Fibroblast of peridontal ligament (primary cell): ENCODE measurements at regions not wholly inside any gene's neighbourhood (a gene's known extent, or its start where the extent isn't known, plus 50 kb on each side); places are given as distances from the start of the nearest gene placed in this dataset.

Experiments
- DNase-seq: peaks from one replicate; pipeline ENCODE4 v3.0.0-alpha.2; 2010; ENCODE audit errors: extremely low read depth

DNA sequence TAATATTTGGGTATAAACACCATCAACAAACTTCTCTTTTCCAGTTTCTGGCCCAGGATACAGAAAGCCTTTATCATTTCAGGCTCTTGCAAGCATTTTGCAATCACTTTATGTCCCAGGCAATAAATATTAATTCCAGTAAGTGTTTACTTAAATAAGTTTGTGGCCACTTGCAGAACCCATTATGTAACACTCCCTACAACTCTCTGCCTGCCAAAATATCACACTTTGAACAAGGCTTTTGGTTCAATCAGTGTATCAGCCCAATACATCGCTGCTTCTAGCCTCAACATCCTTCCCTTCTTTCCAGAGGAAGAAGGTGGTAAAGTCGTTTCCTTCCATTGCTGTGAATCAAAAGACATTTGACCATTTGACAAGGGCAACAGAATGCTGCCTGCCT is 203.0 kb upstream of the USP25 start:
- DNase-seq = no peak

DNA sequence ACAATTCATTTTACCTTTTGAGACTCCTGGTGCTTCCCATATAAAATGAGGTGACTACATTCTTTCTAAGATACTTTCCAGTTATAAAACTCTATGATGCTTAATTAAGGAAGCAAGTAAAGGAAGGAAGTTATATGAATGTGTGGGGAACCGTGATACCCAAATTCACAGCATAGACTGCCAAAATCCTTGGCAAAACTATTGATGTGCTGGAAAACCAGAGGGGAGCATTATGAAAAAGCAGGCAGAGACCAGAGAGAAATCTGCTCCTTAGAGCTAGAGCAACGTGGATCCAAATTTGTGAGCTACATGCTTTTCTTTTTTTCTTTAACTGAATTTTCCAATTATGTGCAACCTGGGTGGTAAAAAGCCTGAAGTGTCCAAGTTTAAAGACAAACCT is 201.4 kb upstream of the USP25 start:
- no peak for DNase-seq

DNA sequence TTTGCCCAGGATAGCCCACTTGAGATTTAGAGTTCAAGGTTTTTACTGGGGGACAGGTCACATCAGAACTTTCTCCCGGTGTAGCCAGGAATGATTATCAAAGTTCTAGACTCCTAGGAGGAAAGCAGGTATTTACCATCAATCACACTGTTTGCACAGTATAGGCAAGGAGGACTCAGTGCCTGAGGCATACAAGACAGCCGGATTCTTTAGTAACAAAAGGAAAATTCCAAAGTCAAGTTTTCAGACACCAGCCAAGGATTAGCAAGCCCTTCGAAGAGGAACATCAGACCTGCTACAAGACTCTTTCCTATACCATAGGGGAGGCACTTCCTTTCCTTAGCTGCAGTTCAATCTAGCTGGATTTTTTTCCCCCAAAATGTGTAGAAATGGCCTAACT is 197.8 kb upstream of the USP25 start:
- no peak for DNase-seq

DNA sequence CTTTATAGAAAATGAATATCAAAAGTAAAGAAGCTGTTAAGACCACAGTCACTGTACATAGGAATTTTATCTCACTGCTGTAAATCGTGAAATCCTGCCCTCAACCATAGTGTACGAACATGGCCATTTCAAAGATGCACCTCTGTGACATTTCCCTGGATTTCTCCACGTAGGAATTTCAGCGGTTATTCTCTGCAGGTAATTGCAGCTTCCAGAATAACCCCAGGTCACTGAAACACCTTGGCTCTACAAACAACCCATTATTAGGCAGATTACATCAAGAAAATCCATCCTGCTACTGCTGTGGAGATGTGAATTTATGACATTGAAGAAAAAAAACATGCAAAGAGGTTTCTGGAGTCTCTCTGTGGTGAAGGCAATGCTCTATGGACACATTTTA is 196.2 kb upstream of the USP25 start:
- DNase-seq = no peak

DNA sequence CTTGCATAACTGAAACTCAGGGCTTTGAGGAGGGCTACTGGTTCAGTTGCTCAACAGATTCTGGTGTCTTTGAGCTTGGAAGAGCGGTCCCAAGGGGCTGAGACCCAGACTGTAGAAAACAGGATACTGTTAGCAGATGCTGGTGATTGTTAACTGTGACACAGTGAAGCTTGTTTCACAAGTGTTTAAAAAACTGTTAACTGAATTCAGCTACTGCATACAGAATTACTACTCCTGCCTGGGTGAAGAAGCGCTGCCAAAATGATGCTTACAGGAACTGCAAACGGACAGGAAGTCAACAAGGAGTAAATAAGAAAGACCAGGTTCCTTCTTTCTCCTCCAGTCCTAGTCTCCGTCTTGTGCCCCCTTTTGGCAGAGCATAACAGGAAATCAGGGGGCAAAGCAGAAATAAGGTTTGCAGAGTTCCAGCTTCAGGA is 195.3 kb upstream of the USP25 start:
- no peak for DNase-seq

DNA sequence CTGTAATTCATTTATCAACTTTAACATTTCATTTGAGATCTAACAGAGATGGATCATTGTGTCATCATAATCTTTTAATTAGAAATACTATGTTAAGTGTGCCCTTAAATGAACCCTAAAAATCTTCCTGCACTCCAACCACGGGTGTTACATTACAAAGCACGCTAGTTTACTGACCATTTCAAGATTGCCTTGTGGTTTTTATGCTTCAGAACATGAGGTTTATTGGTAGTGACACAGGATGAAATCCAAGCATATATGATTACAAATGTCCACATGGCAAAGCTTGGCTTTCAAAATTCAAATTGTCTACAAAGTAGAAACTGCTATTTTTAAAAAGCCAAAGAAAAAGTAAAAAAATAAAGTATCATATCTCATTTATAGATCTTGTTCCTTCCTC is 190.4 kb upstream of the USP25 start:
- peak; percentile 9 for DNase-seq

DNA sequence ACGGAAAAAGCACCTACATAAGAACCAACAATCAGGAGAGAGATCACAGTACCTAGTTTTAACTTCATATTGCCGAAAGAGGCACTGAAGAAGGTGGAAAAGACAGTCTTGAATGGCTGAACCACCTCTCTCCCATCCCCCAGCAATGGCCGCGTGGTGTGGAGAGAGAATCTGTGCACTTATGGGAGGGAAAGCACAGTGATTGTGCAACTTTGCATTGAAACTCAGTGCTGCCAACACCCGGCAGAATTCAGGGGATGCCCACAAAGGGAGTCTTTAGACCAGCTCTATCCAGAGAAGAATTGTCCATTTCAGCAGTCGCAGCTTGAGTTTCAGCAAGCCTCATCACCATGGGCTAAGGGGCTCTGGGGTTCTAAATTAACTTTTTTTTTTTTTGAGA is 186.3 kb upstream of the USP25 start:
- no peak for DNase-seq

DNA sequence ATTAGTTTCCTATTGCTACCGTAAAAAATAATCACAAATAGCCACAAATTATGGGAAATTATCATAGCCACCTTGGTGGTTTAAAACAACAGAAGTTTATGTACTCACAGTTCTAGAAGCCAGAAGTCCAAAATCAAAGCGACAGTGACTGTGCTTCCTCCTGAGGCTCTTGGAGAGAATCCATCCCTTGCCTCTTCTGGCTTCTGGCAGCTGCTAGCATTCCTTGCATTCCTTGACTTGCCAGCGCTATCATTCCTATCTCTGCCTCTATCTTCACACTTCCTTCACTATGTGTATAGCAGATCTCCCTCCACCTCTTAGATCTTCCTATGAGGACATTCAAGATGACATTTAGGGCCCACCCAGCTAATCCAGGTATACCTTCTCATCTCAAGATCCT is 180.1 kb upstream of the USP25 start:
- DNase-seq = no peak

DNA sequence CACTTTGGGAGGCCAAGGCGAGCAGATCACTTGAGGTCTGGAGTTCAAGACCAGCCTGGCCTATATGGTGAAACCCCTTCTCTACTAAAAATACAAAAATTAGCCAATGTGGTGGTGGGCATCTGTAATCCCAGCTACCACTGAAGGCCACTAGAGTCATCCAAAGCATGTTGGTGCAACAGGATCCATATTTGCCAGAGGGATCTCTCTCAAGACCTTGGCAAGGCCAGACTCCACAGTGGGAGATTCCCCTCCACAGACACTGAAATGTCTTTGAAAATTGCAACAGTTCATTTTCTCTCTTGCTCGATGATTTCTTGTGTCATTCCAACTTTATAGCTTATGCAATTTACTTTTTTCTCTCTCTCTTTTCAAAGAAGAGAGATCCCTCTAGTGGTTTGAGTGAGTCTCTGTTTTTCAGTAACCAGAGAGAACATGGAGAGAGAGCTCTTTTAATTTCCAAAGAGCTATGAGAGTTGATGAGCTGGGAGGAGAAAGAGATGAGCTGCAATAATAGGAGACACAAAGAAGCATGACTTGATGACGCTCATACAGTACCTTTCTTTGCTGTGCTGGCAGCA is 176.8 kb upstream of the USP25 start:
- DNase-seq = peak; percentile 18

DNA sequence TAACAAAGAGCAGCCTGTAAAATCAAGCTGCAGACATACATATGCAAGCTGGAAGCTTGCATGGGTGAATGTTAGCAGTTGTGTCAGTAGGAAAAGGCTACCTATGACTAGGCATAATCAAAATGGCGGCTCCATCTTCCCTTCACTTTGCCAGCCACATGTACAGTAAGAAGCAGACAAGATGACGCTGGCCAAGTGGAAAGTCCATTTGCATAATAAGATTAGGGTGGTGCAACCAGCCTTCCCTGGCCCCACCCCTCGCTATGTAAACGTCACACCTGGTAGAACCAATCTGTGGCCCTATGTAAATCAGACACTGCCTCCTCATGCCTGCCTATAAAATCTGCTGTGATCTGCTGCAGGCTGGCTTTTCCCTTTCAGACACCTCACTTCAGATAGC is 171.9 kb upstream of the USP25 start:
- no peak for DNase-seq

DNA sequence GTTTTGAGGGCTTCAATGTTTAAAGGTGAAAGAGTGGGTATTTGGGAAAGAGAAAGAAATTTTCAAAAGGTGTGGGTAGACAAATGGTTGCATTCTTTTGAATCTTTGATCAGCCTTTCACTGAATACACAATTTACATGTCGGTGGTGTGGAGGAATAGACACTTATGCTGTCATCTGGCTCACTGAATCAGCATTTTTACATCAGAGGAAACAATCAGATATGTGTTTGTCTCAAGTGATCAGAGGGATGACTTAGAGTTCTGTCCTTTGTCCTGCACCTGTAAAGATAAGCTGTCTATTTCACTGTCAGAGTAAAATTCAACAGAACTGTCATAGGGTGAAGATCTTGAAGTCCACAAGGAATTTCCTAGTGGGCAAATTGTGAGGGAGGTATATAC is 170.9 kb upstream of the USP25 start:
- no peak for DNase-seq

DNA sequence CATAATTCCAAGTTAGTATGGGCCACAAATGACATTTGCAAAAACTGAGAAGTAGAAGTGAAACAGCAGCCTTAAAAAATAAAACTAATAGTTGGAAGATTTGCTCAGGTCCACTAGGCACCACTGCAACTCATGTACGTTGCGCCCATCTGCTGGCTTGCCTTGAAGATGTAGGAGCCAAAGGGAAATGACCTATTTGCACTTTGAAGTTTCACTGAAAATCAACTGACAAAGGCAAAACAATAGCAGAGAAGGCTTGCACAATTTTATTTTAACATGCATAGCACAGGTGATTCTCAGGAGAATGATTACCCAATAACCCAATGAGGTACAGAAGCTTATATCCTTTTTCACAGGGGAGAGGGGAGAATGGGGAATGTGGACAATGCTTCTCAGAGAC is 170.1 kb upstream of the USP25 start:
- no peak for DNase-seq

DNA sequence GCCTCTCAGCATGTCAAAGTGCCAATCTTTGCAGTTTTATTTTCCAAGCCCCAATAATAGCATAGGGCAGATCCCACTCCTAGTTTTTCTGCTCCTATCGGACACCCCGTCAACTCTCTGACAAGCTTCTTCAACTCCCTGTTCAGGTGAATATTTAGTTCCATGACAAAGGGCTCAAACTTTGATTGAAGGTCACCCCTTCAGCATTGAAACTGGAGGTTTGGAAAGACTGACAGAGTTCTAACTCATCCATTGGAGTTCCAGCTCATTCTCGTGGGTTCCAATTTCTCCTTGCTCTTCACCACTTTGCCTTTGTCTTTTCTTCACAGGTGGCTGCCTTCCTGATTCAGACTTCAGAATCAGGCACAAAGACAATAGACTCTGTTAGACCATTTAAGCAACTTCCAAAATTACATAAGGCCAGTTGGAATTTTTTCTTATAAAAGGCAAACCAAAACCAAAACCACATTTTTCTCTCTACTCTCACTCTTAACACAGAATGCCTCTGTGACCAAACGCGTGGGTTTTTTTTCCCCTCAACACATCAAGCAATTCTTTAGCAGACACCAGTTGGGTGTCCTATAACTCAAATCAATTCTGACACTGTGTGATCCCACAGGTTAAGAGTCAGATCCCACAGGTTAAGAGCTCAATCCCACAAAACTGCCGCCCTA is 169.3 kb upstream of the USP25 start:
- DNase-seq = no peak

DNA sequence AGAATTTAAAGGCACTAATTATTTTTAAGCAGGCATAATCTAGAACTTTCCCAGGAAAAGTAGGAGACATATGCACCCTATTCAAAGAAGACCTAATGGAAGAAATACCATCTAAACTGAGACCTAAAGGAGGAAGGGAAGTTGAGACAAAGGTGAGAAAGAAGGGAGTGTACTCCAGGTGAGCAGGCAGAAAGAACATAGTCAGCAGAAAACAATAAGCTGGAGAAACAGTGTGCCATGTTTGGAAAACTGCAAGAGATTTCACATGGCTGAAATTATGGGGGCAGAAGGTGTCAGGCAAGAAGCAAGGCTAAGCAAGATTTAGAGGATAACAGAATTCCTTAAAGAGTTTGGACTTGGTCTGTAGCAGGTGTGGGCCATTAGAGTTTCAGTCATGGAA is 167.0 kb upstream of the USP25 start:
- no peak for DNase-seq

DNA sequence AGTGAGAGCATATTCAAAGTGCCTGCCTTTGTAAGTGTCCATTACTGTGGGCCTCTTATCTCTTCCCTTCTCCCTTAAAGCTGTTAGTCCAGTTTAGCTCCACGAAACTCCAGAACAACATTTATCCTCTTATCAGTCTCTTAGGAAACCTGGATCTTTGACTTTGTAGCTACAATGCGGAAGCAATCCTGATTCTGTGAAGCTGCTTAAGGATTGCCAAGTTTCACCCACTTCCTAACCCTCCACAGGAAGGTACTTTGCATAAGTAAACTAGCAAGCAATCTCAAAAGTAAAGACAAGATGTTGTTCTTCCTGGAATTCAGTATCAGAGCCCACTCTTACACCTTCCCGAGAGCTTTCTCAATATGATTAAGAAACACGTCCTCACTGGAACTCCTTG is 164.9 kb upstream of the USP25 start:
- no peak for DNase-seq

DNA sequence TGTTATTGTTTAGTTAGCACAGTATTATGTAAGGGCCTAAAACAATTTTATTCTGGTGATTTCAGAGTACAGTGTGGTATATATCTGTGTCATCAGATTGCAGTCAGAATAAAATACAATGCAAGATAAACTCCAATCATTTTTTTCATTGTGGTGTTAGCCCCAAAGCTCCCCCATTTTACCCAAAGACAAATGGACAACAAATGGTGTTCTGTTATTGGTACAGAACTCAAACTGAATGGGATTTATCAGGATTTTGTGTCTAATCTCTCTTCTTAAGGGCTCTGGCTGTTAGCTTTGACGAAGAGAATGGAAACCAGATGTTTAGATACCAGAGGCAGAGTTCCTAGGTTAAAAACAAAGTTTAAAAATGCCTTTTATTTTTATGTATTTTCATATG is 163.1 kb upstream of the USP25 start:
- no peak for DNase-seq

DNA sequence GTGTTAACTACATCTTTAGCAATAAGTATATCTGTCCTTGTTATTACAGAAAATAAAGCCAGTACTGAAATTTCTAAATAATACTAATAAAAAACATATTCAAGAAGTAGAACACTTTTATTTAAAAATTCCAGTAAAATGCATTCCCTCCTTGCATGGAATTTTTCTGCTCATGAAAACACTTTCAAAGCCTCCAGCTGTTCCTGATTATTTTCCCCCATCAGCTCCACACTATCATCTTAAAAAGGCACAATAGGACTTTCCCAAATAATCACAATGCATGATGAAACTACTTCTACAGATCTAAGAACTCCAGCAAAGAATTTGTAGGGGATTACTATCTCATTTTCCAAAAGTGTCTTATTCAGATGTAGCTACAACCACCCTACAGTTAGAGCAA is 162.6 kb upstream of the USP25 start:
- DNase-seq = no peak

DNA sequence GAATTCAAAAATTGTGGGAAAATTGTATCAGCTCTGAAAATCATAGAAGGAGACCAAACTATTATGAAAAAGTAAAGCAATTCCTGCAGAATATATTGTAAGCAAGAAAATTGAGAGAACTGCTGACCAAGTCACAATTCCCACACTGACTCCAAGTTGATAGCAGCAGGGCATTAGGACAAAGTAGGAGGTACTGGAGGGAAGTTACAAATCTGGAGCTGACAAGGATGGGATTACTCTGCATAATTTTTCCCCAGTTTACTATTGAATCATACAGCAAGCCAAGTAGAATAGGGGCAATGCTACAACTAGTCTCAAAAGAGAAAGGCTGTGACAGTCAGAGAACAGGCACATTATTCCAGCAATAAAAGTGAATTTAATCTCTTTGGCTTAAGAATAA is 161.3 kb upstream of the USP25 start:
- no peak for DNase-seq

DNA sequence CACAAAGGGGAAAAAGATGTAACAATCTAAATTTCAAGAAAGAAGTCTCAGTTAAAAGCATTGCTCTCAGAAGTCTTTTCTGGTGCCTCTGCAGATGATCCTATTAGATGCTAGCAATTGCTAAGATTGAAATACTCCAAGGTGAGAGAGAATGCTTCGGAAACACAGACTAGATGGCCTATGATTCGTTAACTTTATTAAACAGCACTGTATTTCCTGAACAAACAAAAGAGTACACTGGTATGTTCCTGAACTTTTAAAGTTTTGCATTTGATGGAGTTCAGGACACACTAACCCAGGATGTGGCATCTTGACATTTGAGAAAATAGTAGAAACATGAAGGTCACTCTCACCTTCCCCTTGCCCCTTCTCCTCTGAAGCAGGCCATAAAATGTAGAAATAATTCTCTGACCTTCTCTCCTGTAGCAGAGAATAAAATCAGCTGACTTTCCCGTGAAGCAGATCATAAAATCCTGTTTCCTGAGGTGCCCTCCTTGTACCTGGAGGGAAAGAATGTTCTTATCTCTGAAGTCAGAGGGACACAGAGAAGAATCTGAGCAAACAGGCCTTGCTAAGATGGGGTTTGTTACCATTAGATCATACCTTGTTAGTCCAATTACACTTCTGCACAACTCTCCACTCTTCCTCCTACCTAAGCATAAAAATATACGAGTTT is 142.9 kb upstream of the USP25 start:
- DNase-seq = no peak

DNA sequence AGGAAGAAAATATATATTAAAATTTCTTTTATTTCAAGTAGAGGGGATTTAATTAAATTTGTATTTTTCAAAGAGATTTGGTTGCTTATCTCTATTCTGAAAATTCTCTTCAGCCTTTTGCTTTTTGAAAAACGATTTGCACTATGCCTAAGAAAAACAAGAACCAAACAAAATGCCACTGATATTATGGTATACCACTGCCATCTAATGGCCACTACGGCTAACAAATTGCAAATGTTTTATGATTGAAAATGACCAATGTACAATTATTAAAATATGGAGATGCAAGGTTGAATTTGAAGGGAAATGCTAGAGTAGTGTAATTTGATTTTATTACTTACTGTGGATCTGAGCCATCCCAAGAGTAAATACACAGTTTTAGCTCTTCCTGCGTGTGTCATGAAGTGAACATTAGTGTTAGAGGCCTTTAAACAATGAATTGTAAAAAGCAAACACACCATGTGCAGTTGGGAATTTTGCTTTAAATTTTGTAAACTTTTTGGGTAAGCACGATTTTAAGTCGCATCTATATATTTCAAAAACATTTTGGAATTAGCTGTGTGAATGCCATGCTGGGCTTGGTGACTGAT is 137.4 kb upstream of the USP25 start:
- DNase-seq = peak; percentile 72

DNA sequence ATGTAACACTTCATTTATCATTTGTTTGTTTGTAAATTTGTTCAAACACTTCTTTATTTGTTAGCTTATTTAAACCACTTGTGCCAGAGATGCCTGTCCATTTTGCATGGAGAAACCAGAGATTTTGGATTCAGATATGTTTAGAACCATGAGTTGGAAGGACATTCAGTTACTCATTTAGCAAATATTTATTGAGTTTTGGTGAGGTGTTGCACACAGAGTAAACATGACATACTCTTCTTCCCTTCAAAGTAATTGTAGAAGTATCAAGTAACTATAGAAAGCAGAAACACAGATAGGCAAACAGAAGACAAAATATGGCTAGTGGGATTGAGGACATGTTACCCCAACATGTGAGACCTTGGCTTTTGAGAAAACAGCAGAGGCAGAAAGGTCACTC is 136.8 kb upstream of the USP25 start:
- no peak for DNase-seq

DNA sequence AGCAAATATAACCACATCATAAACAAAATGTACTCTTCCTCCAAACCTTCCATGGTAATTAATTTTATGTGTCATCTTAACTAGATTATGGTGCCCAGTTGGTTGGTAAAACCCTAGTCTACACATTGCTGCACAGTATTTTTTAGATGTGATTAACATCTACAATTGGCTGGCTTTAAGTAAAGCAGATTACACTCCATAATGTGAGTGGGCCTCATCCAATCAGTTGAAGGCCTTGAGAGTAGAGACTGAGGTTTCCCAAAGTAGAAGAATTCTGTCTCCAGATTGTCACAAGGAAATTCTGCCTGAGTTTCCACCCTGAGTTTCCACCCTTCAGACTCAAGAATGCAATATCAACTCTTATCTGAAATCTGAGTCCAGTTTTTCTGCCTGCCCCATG is 128.4 kb upstream of the USP25 start:
- no peak for DNase-seq

DNA sequence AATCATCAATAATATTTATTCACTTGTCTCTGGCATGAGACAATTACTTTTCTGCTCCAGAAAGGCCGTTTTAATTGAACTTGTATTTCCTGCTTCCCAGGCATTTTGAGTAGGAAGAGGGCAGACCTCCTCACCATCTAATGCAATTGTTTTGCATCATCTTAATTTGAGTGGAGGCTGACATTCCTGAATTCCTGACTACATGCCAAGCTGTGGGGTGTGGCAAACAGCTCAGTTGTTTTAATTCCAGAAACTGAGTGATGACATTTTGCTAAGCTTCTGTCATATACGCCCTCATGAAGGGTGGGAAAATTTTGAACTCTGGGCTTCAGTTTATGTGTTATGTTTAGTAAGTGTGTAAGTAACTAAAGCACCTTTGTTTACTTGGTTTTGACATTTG is 125.4 kb upstream of the USP25 start:
- DNase-seq = peak; percentile 40
